Endothelial cell of umbilical vein (primary cell): ENCODE measurements at regions not wholly inside any gene's neighbourhood (a gene's known extent, or its start where the extent isn't known, plus 50 kb on each side); places are given as distances from the start of the nearest gene placed in this dataset.
A peak's percentile ranks its signal among the peaks of the same experiment; 100 is the strongest.

Experiments
- BruUV-seq: library from RNA; stranded (reverse); fragments of 400-500 nt; replicated peaks from 2 replicates; lab custom pipeline; 2021; lab: Mats Ljungman, UMichigan
- CTCF ChIA-PET: fragments of 300-600, 350-600 bp; sonication (Branson Sonifier 250); formaldehyde crosslinking; loops from one replicate; lab custom pipeline; 2021; ENCODE audit warnings: antibody characterized with exemption, inconsistent platforms; lab: Charles Lee
- POLR2A ChIA-PET: fragments of 300-600, 350-600 bp; sonication (Branson Sonifier 250); formaldehyde crosslinking; loops from one replicate; lab custom pipeline; 2021; ENCODE audit warnings: antibody characterized with exemption, inconsistent platforms; lab: Charles Lee
- DNase-seq: peaks from one replicate; pipeline ENCODE4 v3.0.0-alpha.2; 2011; ENCODE audit warnings: low read depth, low spot score
- FAIRE-seq: peaks from 2 replicates; lab custom pipeline; 2011; peaks lifted over from hg19 to GRCh38; lab: Jason Lieb, UNC
- H2AFZ ChIP-seq: 2 replicates; pipeline ENCODE4 v1.6.0; 2012; ENCODE audit warnings: low read depth, low read length, control low read depth, inconsistent platforms
- H3K27ac ChIP-seq: 2 replicates; pipeline ENCODE4 v1.5.1; 2011; ENCODE audit warnings: low read depth, mild to moderate bottlenecking, control low read depth, low read length, moderate library complexity; ENCODE audit not compliant: insufficient read depth
- H3K27me3 ChIP-seq, 2 experiments: 2 replicates each; pipeline versions ENCODE4 v1.6.0 to v1.6.1; 2011; ENCODE audit warnings: low read length in 2 of 2, mixed read lengths in 1 of 2; ENCODE audit not compliant: control insufficient read depth in 2 of 2, insufficient read depth in 2 of 2
- H3K36me3 ChIP-seq, 2 experiments: 2 replicates in 1 of 2; 3 replicates in 1 of 2; pipeline ENCODE4 v1.5.1; 2011; ENCODE audit warnings: low read length in 2 of 2, mild to moderate bottlenecking in 1 of 2, moderate library complexity in 1 of 2; ENCODE audit not compliant: control insufficient read depth in 2 of 2, insufficient read depth in 2 of 2; ENCODE audit errors: extremely low read depth in 1 of 2
- H3K4me1 ChIP-seq: 3 replicates; pipeline ENCODE4 v1.5.1; 2011; ENCODE audit warnings: mild to moderate bottlenecking, low read length; ENCODE audit not compliant: control insufficient read depth, insufficient read depth; ENCODE audit errors: extremely low read depth
- H3K4me2 ChIP-seq: 2 replicates; pipeline ENCODE4 v1.6.1; 2011; ENCODE audit warnings: low read length, control low read depth, mixed read lengths; ENCODE audit not compliant: insufficient read depth
- H3K4me3 ChIP-seq, 3 experiments: fragments of 200-600 bp in 1 of 3; sonication (generic), shearing (Covaris generic) in 1 of 3; replicated peaks in 1 of 3; 2 replicates each; pipeline ENCODE4 v1.5.1; 2011 to 2016; ENCODE audit warnings: control low read depth in 3 of 3, low read length in 3 of 3, mild to moderate bottlenecking in 2 of 3, inconsistent platforms in 1 of 3, low read depth in 1 of 3, moderate library complexity in 1 of 3; ENCODE audit not compliant: insufficient read depth in 1 of 3
- H3K79me2 ChIP-seq: 2 replicates; pipeline ENCODE4 v1.6.0; 2012; ENCODE audit warnings: low read length, inconsistent platforms; ENCODE audit not compliant: control insufficient read depth, insufficient read depth
- H3K9ac ChIP-seq: replicated peaks from 2 replicates; pipeline ENCODE3; 2011; ENCODE audit warnings: low read length, control low read depth; ENCODE audit not compliant: insufficient read depth; ENCODE audit errors: extremely low read depth
- H3K9me1 ChIP-seq: replicated peaks from 3 replicates; pipeline ENCODE4 v1.6.0; 2011; ENCODE audit warnings: mild to moderate bottlenecking, low read length; ENCODE audit not compliant: control insufficient read depth, insufficient read depth; ENCODE audit errors: extremely low read depth
- H3K9me3 ChIP-seq: replicated peaks from 2 replicates; pipeline ENCODE4 v1.5.1; 2012; ENCODE audit warnings: low read length, inconsistent platforms; ENCODE audit not compliant: control insufficient read depth, insufficient read depth
- H4K20me1 ChIP-seq: replicated peaks from 2 replicates; pipeline ENCODE3; 2011; ENCODE audit warnings: mild to moderate bottlenecking, low read length; ENCODE audit not compliant: control insufficient read depth, insufficient read depth; ENCODE audit errors: extremely low read depth
- CTCF ChIP-seq, 2 donors: IDR thresholded peaks; 1 replicate in 1 of 2; 2 replicates in 1 of 2; pipeline ENCODE4 v1.5.1; 2011; ENCODE audit warnings: low read length in 2 of 2, mild to moderate bottlenecking in 2 of 2, moderate library complexity in 2 of 2, control low read depth in 1 of 2, inconsistent platforms in 1 of 2, low read depth in 1 of 2; ENCODE audit not compliant: insufficient read depth in 1 of 2; ENCODE audit errors: extremely low read depth in 1 of 2
- EZH2 ChIP-seq: IDR thresholded peaks from 2 replicates; pipeline ENCODE4 v1.6.1; 2012; ENCODE audit warnings: borderline replicate concordance, low read depth, mild to moderate bottlenecking, moderate library complexity, low read length, inconsistent platforms; ENCODE audit not compliant: severe bottlenecking
- GATA2 ChIP-seq: IDR thresholded peaks from 2 replicates; pipeline ENCODE4 v1.7.0; 2011; ENCODE audit warnings: low read depth, mild to moderate bottlenecking, moderate library complexity, mixed read lengths, low read length; ENCODE audit not compliant: insufficient read length, insufficient read depth
- JUN ChIP-seq: IDR thresholded peaks from 2 replicates; pipeline ENCODE4 v1.6.1; 2011; ENCODE audit warnings: borderline replicate concordance, low read depth; ENCODE audit not compliant: insufficient read length, insufficient read depth
- MAX ChIP-seq: IDR thresholded peaks from 2 replicates; pipeline ENCODE4 v1.6.1; 2011; ENCODE audit not compliant: insufficient read depth, insufficient read length
- dilution Hi-C: fragments of 300-500 bp; cut with MboI; formaldehyde crosslinking; loops from one replicate; pipeline ENCODE4 v1.15.0; 2019; ENCODE audit warnings: low sequenced_read_pairs; ENCODE audit not compliant: extremely low pct_ligation_motif_present
- intact Hi-C: fragments of 100-400 bp; cut with micrococcal nuclease; formaldehyde crosslinking; loops from one replicate; pipeline ENCODE4 v1.10.0; 2022

GRCh38 chr2:180085144-180085543 is 78.0 kb upstream of the CWC22 start:
- FAIRE-seq (no peak), DNase-seq (no peak)
- no peak overlapping the region for H3K4me3 ChIP-seq
- POLR2A ChIA-PET: no interaction called here
- no peak overlapping the region for H3K9ac ChIP-seq
- CTCF ChIA-PET: interaction anchor here (0.9 to 1.5 kb wide), 2 partner anchors 11 to 896 kb away, joined by 3 to 4 read pairs; partner anchors contain the start of gene UBE2E3
- no peaks in the 10 kb centered on the region for H3K4me1 ChIP-seq
- H3K4me2 ChIP-seq: no peak overlapping the region
- dilution Hi-C loops: no loop called here
- H2AFZ ChIP-seq: no peak overlapping the region
- H3K27ac ChIP-seq: no peak overlapping the region
- TF ChIP-seq MAX: no peak
- no peak for TF ChIP-seq EZH2
- TF ChIP-seq JUN: no peak
- no peak for TF ChIP-seq GATA2
- no peaks in the 10 kb centered on the region for H3K9me3 ChIP-seq
- H4K20me1 ChIP-seq: no peaks in the 10 kb centered on the region
- intact Hi-C loops: no loop called here
- no peaks in the 10 kb centered on the region for H3K9me1 ChIP-seq
- no TSS peak for BruUV-seq
- H3K27me3 ChIP-seq: no peaks in the 10 kb centered on the region
- H3K36me3 ChIP-seq: no peaks in the 10 kb centered on the region
- H3K79me2 ChIP-seq: no peaks in the 10 kb centered on the region

GRCh38 chr2:180077295-180077906 is 70.3 kb upstream of the CWC22 start:
- no TSS peak for BruUV-seq
- intact Hi-C loops (loop anchor here (1.0 to 10.0 kb wide), 3 partner anchors 235 to 655 kb away; no protein-coding TSS in a partner anchor), dilution Hi-C loops (no loop called here)
- no peak overlapping the region for H3K9ac ChIP-seq
- no peak overlapping the region for H3K4me2 ChIP-seq
- FAIRE-seq: no peak
- H3K27me3 ChIP-seq: no peaks in the 10 kb centered on the region
- no peaks in the 10 kb centered on the region for H3K4me1 ChIP-seq
- H3K9me1 ChIP-seq: no peaks in the 10 kb centered on the region
- no peaks in the 10 kb centered on the region for H3K36me3 ChIP-seq
- H3K79me2 ChIP-seq: no peaks in the 10 kb centered on the region
- no peak overlapping the region for H3K27ac ChIP-seq
- ChIA-PET CTCF (interaction anchor here (0.9 to 3.3 kb wide), 8 partner anchors 9 to 1638 kb away, joined by 3 to 10 read pairs (median 4); no protein-coding TSS in a partner anchor), POLR2A (no interaction called here)
- H4K20me1 ChIP-seq: no peaks in the 10 kb centered on the region
- TF ChIP-seq CTCF (IDR thresholded peaks at IDR 0.05; ENCODE audit: extremely low read depth in 1 of 2, insufficient read depth in 1 of 2, low read depth in 1 of 2, low read length in 2 of 2): peak; percentile 30 to 34
- TF ChIP-seq GATA2: no peak
- no peaks in the 10 kb centered on the region for H3K9me3 ChIP-seq
- peak; percentile 32 for DNase-seq
- no peak overlapping the region for H3K4me3 ChIP-seq
- H2AFZ ChIP-seq: no peak overlapping the region
